ENCODE measurements at regions not wholly inside any gene's neighbourhood (a gene's known extent, or its start where the extent isn't known, plus 50 kb on each side); places are given as distances from the start of the nearest gene placed in this dataset.

- no peak overlapping the region for H3K4me3 ChIP-seq (ENCODE audit: control insufficient read depth in 1 of 7, extremely low read depth in 1 of 7, insufficient read depth in 4 of 7, low read depth in 2 of 7, low read length in 6 of 7)
- DNase-seq: no peak
- H3K4me1 ChIP-seq (ENCODE audit: control extremely low read depth in 1 of 4, control insufficient read depth in 4 of 4, insufficient read depth in 4 of 4, low read length in 3 of 4): peaks cover 0 to 13% (median 0%) of the 10 kb centered on the region in 4 experiments
- no peaks in the 10 kb centered on the region for H3K36me3 ChIP-seq (ENCODE audit: control insufficient read depth in 4 of 4, insufficient read depth in 4 of 4, low read length in 3 of 4)
- H3K9me3 ChIP-seq (ENCODE audit: control extremely low read depth in 1 of 5, control insufficient read depth in 4 of 5, insufficient read depth in 2 of 5, low read depth in 1 of 5, low read length in 4 of 5): no peaks in the 10 kb centered on the region
- no peak overlapping the region for H3K27ac ChIP-seq (ENCODE audit: insufficient read depth in 1 of 2, low read depth in 1 of 2, low read length in 2 of 2, poor library complexity in 1 of 2, severe bottlenecking in 2 of 2)
- CTCF ChIA-PET: interaction anchor here (1.1 kb wide), 1 partner anchor 14 kb away, joined by 3 read pairs; no protein-coding TSS in a partner anchor
- POLR2A ChIA-PET: no interaction called here
- no peaks in the 10 kb centered on the region for H3K27me3 ChIP-seq (replicated peaks in 2 of 5; ENCODE audit: control insufficient read depth in 4 of 5, insufficient read depth in 5 of 5, low read length in 4 of 5)
- 93% methylated on average over 7 of the region's 11 CpGs for WGBS (ENCODE audit: insufficient coverage)
Observed at GRCh38 chr1:61011561-61012263, 70.6 kb upstream of the NFIA start.

DNA sequence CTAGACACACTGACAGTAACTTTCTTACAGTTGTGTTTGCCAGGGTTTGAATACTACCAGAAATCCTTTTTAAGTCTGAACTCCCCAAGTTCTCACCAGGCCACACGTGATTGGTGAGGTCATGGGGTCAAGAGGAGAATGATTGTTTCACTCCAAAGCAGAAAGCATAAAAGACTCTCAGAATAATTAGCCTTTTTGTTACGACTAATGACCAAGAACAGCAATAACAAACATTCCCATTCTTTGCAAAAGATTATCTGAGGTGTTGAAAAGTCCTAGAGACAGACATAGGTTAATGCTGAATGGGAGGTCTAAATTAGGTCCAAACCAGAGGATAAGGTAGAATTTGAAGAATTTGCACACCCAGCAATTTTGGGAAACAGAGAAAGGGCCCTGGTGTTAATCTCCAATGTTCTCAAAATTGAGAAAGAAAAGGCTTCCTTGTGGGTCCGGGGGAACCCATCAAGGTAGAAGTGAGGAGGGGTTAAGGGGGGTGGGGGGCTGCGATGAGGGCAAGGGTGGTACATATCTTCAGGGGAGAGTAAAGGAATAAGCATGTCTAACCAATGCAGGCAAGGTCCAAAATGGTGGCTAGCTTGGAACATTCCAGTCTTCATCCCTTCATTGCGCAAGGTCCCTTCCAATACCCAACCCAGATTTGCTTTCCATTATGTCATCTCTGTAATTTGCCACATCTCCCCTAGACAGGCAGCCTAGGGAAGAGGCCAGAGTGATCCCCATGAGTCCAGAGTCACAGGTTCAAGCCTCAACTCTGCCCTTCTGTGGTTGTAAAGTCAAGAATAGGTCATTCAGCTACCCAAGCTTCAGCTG lies 74.6 kb upstream of the NFIA start:
- peaks cover 0 to 10% (median 5%) of the 10 kb centered on the region in 4 experiments for H3K4me1 ChIP-seq (ENCODE audit: control extremely low read depth in 1 of 4, control insufficient read depth in 4 of 4, insufficient read depth in 4 of 4, low read length in 3 of 4)
- no peak overlapping the region for H3K4me3 ChIP-seq (ENCODE audit: control insufficient read depth in 1 of 7, extremely low read depth in 1 of 7, insufficient read depth in 4 of 7, low read depth in 2 of 7, low read length in 6 of 7)
- H3K36me3 ChIP-seq (ENCODE audit: control insufficient read depth in 4 of 4, insufficient read depth in 4 of 4, low read length in 3 of 4): no peaks in the 10 kb centered on the region
- ChIA-PET CTCF (no interaction called here), POLR2A (no interaction called here)
- no peak overlapping the region for H3K27ac ChIP-seq (ENCODE audit: insufficient read depth in 1 of 2, low read depth in 1 of 2, low read length in 2 of 2, poor library complexity in 1 of 2, severe bottlenecking in 2 of 2)
- WGBS (ENCODE audit: insufficient coverage): 89% methylated on average over 3 of the region's 5 CpGs
- H3K9me3 ChIP-seq (ENCODE audit: control extremely low read depth in 1 of 5, control insufficient read depth in 4 of 5, insufficient read depth in 2 of 5, low read depth in 1 of 5, low read length in 4 of 5): no peaks in the 10 kb centered on the region
- DNase-seq: no peak
- no peaks in the 10 kb centered on the region for H3K27me3 ChIP-seq (replicated peaks in 2 of 5; ENCODE audit: control insufficient read depth in 4 of 5, insufficient read depth in 5 of 5, low read length in 4 of 5)

DNA sequence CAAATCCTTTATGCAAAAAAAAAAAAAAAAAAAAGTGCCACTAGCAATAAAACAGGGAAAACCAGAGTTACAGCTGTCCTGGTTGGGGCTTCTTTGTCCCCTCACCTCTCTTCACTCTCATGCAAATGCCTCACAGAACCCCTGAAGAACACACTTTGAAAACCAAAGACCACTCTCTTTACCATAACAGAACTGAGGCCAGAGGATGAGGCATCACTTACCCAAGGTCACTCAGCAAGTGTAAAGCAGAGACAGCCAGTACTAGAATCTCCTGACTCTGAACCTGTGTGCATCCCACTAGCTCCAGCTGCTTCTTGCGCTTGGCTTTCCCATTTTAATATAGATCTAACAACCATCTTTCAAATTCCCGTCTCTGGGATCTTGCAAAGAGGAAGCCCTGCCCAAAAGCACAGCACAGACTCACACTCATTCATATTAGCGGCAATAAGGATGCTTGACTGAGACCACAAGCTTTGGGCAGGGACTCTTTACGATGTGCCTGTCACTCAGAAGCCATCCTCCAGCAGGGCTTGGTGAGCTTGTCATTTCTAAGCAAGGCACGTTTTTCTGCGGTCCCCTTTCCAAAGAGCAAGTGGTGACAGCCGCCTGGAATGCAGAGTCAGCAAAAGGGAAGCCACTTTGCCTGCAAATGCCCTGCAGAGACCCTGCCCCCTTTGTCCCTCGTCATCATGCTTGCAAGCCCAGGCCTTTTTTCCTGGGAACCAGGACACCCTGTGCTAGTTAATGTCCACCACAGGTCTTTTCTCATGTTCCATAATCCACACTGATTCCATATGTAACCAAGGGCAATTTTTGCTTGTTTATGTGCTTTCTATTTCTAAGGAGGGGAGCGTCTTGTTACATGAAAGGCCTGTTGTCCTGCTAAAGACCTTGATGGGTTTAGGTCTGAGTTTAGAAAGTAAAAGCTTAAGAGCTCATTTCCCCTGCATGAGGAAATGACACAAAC lies 76.5 kb upstream of the NFIA start:
- Histone ChIP-seq H3K9me3 (ENCODE audit: control extremely low read depth in 1 of 5, control insufficient read depth in 4 of 5, insufficient read depth in 2 of 5, low read depth in 1 of 5, low read length in 4 of 5) (no peaks in the 10 kb centered on the region), H3K27ac (ENCODE audit: insufficient read depth in 1 of 2, low read depth in 1 of 2, low read length in 2 of 2, poor library complexity in 1 of 2, severe bottlenecking in 2 of 2) (no peak overlapping the region), H3K4me3 (ENCODE audit: control insufficient read depth in 1 of 7, extremely low read depth in 1 of 7, insufficient read depth in 4 of 7, low read depth in 2 of 7, low read length in 6 of 7) (no peak overlapping the region), H3K27me3 (replicated peaks in 2 of 5; ENCODE audit: control insufficient read depth in 4 of 5, insufficient read depth in 5 of 5, low read length in 4 of 5) (no peaks in the 10 kb centered on the region), H3K4me1 (ENCODE audit: control extremely low read depth in 1 of 4, control insufficient read depth in 4 of 4, insufficient read depth in 4 of 4, low read length in 3 of 4) (peaks cover 0 to 6% (median 5%) of the 10 kb centered on the region in 4 experiments), H3K36me3 (ENCODE audit: control insufficient read depth in 4 of 4, insufficient read depth in 4 of 4, low read length in 3 of 4) (no peaks in the 10 kb centered on the region)
- peak in 2 of 3 donors; percentile 40 to 42 for DNase-seq
- ChIA-PET CTCF (interaction anchor here (1.0 to 1.6 kb wide), 2 partner anchors 14 to 26 kb away, joined by 4 to 6 read pairs; no protein-coding TSS in a partner anchor), POLR2A (no interaction called here)
- 82% methylated on average over 8 of the region's 9 CpGs for WGBS (ENCODE audit: insufficient coverage)

GRCh38 chr1:61004262-61005003 lies 77.9 kb upstream of the NFIA start:
- WGBS (ENCODE audit: insufficient coverage): 90% methylated on average over 2 of the region's 4 CpGs
- Histone ChIP-seq H3K4me1 (ENCODE audit: control extremely low read depth in 1 of 4, control insufficient read depth in 4 of 4, insufficient read depth in 4 of 4, low read length in 3 of 4) (peaks cover 0 to 6% (median 5%) of the 10 kb centered on the region in 4 experiments), H3K36me3 (ENCODE audit: control insufficient read depth in 4 of 4, insufficient read depth in 4 of 4, low read length in 3 of 4) (no peaks in the 10 kb centered on the region), H3K27me3 (replicated peaks in 2 of 5; ENCODE audit: control insufficient read depth in 4 of 5, insufficient read depth in 5 of 5, low read length in 4 of 5) (no peaks in the 10 kb centered on the region), H3K27ac (ENCODE audit: insufficient read depth in 1 of 2, low read depth in 1 of 2, low read length in 2 of 2, poor library complexity in 1 of 2, severe bottlenecking in 2 of 2) (no peak overlapping the region), H3K9me3 (ENCODE audit: control extremely low read depth in 1 of 5, control insufficient read depth in 4 of 5, insufficient read depth in 2 of 5, low read depth in 1 of 5, low read length in 4 of 5) (no peaks in the 10 kb centered on the region), H3K4me3 (ENCODE audit: control insufficient read depth in 1 of 7, extremely low read depth in 1 of 7, insufficient read depth in 4 of 7, low read depth in 2 of 7, low read length in 6 of 7) (no peak overlapping the region)
- ChIA-PET POLR2A (no interaction called here), CTCF (no interaction called here)
- peak in 1 of 3 donors; percentile 12 for DNase-seq

GRCh38 chr1:61000327-61000726 lies 82.0 kb upstream of the NFIA start:
- ChIA-PET POLR2A (no interaction called here), CTCF (no interaction called here)

GRCh38 chr1:60998786-60999185 lies 83.6 kb upstream of the NFIA start:
- H3K4me1 ChIP-seq (ENCODE audit: control extremely low read depth in 1 of 4, control insufficient read depth in 4 of 4, insufficient read depth in 4 of 4, low read length in 3 of 4): no peaks in the 10 kb centered on the region
- no peaks in the 10 kb centered on the region for H3K9me3 ChIP-seq (ENCODE audit: control extremely low read depth in 1 of 5, control insufficient read depth in 4 of 5, insufficient read depth in 2 of 5, low read depth in 1 of 5, low read length in 4 of 5)
- WGBS (ENCODE audit: insufficient coverage): 89% methylated on average over 3 of the region's 5 CpGs
- no peaks in the 10 kb centered on the region for H3K27me3 ChIP-seq (replicated peaks in 2 of 5; ENCODE audit: control insufficient read depth in 4 of 5, insufficient read depth in 5 of 5, low read length in 4 of 5)
- no peak for DNase-seq
- CTCF ChIA-PET: interaction anchor here (0.9 to 1.0 kb wide), 2 partner anchors 19 to 211 kb away, joined by 3 to 4 read pairs; no protein-coding TSS in a partner anchor
- H3K4me3 ChIP-seq (ENCODE audit: control insufficient read depth in 1 of 7, extremely low read depth in 1 of 7, insufficient read depth in 4 of 7, low read depth in 2 of 7, low read length in 6 of 7): no peak overlapping the region
- H3K36me3 ChIP-seq (ENCODE audit: control insufficient read depth in 4 of 4, insufficient read depth in 4 of 4, low read length in 3 of 4): no peaks in the 10 kb centered on the region
- POLR2A ChIA-PET: no interaction called here
- no peak overlapping the region for H3K27ac ChIP-seq (ENCODE audit: insufficient read depth in 1 of 2, low read depth in 1 of 2, low read length in 2 of 2, poor library complexity in 1 of 2, severe bottlenecking in 2 of 2)

More at GRCh38 chr1:61000327-61000726, 82.0 kb upstream of the NFIA start:
- Histone ChIP-seq H3K27ac (ENCODE audit: insufficient read depth in 1 of 2, low read depth in 1 of 2, low read length in 2 of 2, poor library complexity in 1 of 2, severe bottlenecking in 2 of 2) (no peak overlapping the region), H3K4me3 (ENCODE audit: control insufficient read depth in 1 of 7, extremely low read depth in 1 of 7, insufficient read depth in 4 of 7, low read depth in 2 of 7, low read length in 6 of 7) (no peak overlapping the region), H3K9me3 (ENCODE audit: control extremely low read depth in 1 of 5, control insufficient read depth in 4 of 5, insufficient read depth in 2 of 5, low read depth in 1 of 5, low read length in 4 of 5) (no peaks in the 10 kb centered on the region), H3K4me1 (ENCODE audit: control extremely low read depth in 1 of 4, control insufficient read depth in 4 of 4, insufficient read depth in 4 of 4, low read length in 3 of 4) (no peaks in the 10 kb centered on the region), H3K27me3 (replicated peaks in 2 of 5; ENCODE audit: control insufficient read depth in 4 of 5, insufficient read depth in 5 of 5, low read length in 4 of 5) (no peaks in the 10 kb centered on the region), H3K36me3 (ENCODE audit: control insufficient read depth in 4 of 4, insufficient read depth in 4 of 4, low read length in 3 of 4) (no peaks in the 10 kb centered on the region)
- WGBS (ENCODE audit: insufficient coverage): 96% methylated on average over 3 of the region's 3 CpGs
- DNase-seq: no peak
